GM12874 (cell line): ENCODE measurements at regions not wholly inside any gene's neighbourhood (a gene's known extent, or its start where the extent isn't known, plus 50 kb on each side); places are given as distances from the start of the nearest gene placed in this dataset.

Source experiments
- TF ChIP-seq, protein P1 (sequence below): IDR thresholded peaks from 2 replicates; pipeline ENCODE4 v1.5.1; 2011; ENCODE audit warnings: low read depth, mild to moderate bottlenecking, control low read depth, low read length, moderate library complexity; ENCODE audit not compliant: insufficient read depth

GRCh38 chr3:27561576-27561975 lies 77.4 kb upstream of the SLC4A7 start:
- TF ChIP-seq, protein P1, sequence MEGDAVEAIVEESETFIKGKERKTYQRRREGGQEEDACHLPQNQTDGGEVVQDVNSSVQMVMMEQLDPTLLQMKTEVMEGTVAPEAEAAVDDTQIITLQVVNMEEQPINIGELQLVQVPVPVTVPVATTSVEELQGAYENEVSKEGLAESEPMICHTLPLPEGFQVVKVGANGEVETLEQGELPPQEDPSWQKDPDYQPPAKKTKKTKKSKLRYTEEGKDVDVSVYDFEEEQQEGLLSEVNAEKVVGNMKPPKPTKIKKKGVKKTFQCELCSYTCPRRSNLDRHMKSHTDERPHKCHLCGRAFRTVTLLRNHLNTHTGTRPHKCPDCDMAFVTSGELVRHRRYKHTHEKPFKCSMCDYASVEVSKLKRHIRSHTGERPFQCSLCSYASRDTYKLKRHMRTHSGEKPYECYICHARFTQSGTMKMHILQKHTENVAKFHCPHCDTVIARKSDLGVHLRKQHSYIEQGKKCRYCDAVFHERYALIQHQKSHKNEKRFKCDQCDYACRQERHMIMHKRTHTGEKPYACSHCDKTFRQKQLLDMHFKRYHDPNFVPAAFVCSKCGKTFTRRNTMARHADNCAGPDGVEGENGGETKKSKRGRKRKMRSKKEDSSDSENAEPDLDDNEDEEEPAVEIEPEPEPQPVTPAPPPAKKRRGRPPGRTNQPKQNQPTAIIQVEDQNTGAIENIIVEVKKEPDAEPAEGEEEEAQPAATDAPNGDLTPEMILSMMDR: no peak

GRCh38 chr3:27560484-27561056 lies 76.4 kb upstream of the SLC4A7 start:
- TF ChIP-seq, protein P1: no peak

GRCh38 chr3:27559835-27560234 lies 75.7 kb upstream of the SLC4A7 start:
- TF ChIP-seq, protein P1: no peak

GRCh38 chr3:27559381-27559780 lies 75.2 kb upstream of the SLC4A7 start:
- TF ChIP-seq, protein P1: no peak

- TF ChIP-seq, protein P1: no peak
Observed at GRCh38 chr3:27557411-27557810, 73.2 kb upstream of the SLC4A7 start.

- TF ChIP-seq, protein P1: no peak
Observed at GRCh38 chr3:27556887-27557286, 72.7 kb upstream of the SLC4A7 start.

- TF ChIP-seq, protein P1: no peak
Observed at GRCh38 chr3:27554706-27555105, 70.5 kb upstream of the SLC4A7 start.
